Testis (tissue), 2 donors: ENCODE measurements at regions not wholly inside any gene's neighbourhood (a gene's known extent, or its start where the extent isn't known, plus 50 kb on each side); places are given as distances from the start of the nearest gene placed in this dataset.

Experiments used
- CTCF ChIP-seq, 3 experiments: fragments of 450-650 bp in 2 of 3; fragments of 200-600 bp in 1 of 3; sonication (generic) in 1 of 3; IDR thresholded peaks; one replicate each; pipeline ENCODE4 v1.5.1; 2016 to 2019; ENCODE audit warnings: antibody characterized with exemption in 3 of 3, mild to moderate bottlenecking in 2 of 3, moderate library complexity in 1 of 3
- POLR2A ChIP-seq: fragments of 450-650 bp; IDR thresholded peaks from one replicate; pipeline ENCODE4 v1.6.1; 2017; ENCODE audit warnings: antibody characterized with exemption, mild to moderate bottlenecking, moderate library complexity

GRCh38 chr2:19630921-19631320 is 270.9 kb downstream of the TTC32 start:
- no peak for TF ChIP-seq CTCF (IDR thresholded peaks at IDR 0.05)
- TF ChIP-seq POLR2A, result no peak
